ENCODE measurements at regions not wholly inside any gene's neighbourhood (a gene's known extent, or its start where the extent isn't known, plus 50 kb on each side); places are given as distances from the start of the nearest gene placed in this dataset.

- DNase-seq (ENCODE audit: low read depth): no peak
These were observed 264.9 kb upstream of the FMN2 start for GRCh38 chr1:239826736-239827135.

DNA sequence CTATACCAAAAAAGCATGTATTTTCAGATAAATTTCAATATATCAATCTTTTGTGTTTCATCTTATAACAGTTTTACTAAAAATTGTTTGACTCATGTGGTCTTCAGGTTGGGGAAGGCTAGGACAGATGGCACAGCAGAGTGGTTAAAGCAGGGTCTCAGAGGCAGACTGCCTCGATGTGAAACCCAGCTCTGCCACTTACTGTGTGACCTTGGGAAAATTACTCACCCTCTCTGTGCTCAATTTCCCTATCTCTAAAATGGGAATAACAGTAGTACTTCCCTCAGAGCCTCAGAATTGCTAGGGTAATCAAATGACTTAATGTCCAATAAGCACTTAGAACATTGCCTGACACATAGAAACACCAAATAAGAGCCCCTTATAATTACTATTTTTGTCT, 262.1 kb upstream of the FMN2 start:
- DNase-seq (ENCODE audit: low read depth): no peak

- DNase-seq (ENCODE audit: low read depth): no peak
These were observed 259.9 kb upstream of the FMN2 start for GRCh38 chr1:239831577-239832355.

GRCh38 chr1:239833723-239834122, 258.0 kb upstream of the FMN2 start:
- no peak for DNase-seq (ENCODE audit: low read depth)

DNA sequence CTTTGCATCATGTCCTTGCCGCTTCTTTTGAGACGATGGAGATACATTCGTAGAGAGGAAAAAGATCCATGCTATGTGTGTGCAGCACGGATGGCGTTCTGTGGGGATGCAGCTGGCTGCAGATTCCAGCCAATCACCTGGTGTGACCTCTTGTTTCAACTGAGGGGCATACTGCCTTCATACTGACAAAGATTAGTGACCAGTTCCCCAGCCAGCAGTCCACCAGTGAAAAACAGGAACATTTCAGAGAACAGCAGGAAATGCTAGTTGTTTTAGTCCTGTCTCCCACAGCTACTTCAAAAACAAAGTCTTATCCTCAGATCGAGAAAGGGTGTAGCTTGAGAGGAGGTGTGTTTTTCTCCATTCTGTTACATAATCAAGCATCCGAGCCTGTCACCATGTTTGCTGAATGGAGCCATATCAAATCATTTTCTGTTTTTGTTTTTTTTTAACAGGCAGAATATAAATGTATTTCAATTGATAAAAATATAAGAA, 255.7 kb upstream of the FMN2 start:
- DNase-seq (ENCODE audit: low read depth): no peak

- no peak for DNase-seq (ENCODE audit: low read depth)
These were observed 251.3 kb upstream of the FMN2 start for GRCh38 chr1:239840336-239840735.

DNA sequence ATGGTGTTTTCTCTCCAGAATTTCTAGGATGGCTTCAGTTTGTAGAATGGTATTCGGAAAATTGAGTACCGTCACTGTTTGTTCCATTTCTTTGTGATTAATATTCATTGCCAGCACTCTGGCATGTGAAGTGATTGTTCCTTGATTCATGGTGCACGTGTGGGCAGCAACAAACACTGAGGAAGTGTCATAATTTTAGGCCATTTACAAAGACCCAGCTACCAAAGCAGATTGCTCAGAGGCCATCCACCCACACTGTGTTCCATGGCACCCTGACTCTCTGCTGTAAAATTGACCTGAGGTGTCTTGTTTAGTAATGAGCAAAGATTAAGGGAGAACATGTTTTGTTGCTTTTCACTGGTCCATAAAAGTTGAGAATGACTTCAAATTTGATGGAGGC, 250.9 kb upstream of the FMN2 start:
- no peak for DNase-seq (ENCODE audit: low read depth)

DNA sequence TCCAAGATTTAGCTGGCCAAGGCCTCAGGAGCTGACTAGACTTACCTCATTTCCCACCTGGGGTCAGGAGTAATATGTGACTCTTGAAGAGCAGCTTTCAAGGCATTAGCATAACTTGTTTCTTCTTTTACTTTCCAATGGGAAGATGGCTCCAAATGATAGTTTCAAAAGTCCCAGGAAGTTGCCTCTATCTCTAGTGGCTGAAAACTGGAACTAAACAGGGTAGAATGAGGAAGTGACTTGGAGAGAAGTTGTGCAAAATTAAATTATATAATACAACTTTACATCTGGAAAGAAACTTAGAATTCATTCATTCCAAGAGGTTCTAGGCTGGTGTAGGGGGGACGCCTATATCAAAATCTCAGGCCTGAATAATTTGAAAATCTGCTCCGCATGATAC, 250.1 kb upstream of the FMN2 start:
- DNase-seq (ENCODE audit: low read depth): no peak

- DNase-seq (ENCODE audit: low read depth): no peak
These were observed 248.1 kb upstream of the FMN2 start for GRCh38 chr1:239843541-239843940.

DNA sequence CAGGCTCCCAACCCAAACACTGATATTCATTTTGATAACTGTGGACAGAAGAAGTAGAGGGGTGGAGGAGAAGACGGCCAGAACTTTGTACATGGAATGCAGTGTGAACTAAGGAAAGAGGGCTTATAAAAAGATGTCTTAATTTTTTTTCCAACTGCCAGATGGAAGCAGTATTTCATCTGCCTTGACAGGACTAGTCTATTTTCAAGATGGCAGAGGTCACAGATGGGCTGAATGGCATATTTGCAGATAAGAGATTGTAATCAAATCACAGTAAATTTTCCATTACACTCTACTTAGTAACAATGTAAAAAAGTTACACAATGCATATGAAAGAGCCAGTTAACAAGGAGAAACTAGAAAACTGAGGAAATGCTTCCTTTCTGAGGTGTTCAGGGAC, 246.8 kb upstream of the FMN2 start:
- DNase-seq (ENCODE audit: low read depth): no peak

- no peak for DNase-seq (ENCODE audit: low read depth)
These were observed 236.8 kb upstream of the FMN2 start for GRCh38 chr1:239854922-239855321.

GRCh38 chr1:239856067-239856466, 235.6 kb upstream of the FMN2 start:
- DNase-seq (ENCODE audit: low read depth): no peak

GRCh38 chr1:239856924-239857323, 234.8 kb upstream of the FMN2 start:
- DNase-seq (ENCODE audit: low read depth): no peak

DNA sequence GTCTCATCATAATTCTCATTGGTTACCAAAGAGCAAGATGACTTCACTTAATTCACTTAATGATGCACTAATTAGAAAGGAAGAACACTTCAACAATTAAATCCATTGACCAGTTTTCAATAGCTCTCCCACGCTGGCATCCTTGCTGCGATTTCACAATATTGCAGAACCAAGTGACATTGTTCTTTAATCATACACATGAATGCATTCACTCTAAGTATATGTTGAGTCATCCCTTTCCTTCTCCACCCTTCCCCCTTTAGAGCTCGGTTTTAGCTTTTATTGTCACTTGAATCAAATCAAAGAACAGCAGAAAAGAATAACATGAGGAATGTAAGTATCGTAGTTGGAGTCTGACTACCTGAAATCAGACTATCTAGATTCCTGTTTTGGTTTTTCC, 233.6 kb upstream of the FMN2 start:
- no peak for DNase-seq (ENCODE audit: low read depth)

- no peak for DNase-seq (ENCODE audit: low read depth)
These were observed 233.2 kb upstream of the FMN2 start for GRCh38 chr1:239858529-239858928.

- no peak for DNase-seq (ENCODE audit: low read depth)
These were observed 229.7 kb upstream of the FMN2 start for GRCh38 chr1:239861985-239862384.

DNA sequence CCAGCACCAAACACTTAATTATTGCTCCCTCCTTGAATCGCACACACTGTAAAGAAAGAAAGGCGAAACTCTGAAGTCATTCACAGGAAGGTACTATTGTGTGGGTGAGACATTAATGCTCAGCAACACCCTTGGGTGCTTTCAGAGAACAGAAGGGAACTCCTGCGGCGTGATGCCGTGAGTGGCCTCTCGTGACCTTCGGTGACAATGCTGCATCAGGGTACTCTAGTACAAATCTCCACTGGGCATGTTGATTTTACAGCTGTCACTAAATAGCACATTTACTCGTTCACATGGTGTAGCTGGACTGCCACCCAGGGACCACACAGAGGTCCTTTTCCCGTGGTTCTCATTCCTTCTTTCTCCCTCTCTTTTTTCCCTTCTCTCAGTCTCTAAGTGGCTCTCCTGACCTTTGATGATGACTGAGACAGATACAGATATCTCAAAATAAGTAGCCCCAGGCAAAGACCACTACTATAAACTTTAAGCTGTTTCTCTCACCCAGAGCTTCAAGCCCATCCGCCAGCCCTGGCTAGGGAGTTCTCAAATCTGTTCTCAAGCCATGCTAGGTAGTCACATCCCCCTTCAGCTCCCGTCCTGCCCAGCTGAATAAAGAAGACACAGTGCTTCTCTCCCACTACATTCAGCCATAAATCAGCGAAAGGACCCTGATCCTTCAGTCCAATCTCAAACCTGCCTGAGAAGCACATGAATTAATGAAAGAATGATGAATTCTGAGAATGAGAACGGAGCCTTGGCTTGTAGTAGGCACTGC, 223.4 kb upstream of the FMN2 start:
- no peak for DNase-seq (ENCODE audit: low read depth)

- no peak for DNase-seq (ENCODE audit: low read depth)
These were observed 221.5 kb upstream of the FMN2 start for GRCh38 chr1:239870194-239870593.

- DNase-seq (ENCODE audit: low read depth): no peak
These were observed 219.1 kb upstream of the FMN2 start for GRCh38 chr1:239872626-239873025.

DNA sequence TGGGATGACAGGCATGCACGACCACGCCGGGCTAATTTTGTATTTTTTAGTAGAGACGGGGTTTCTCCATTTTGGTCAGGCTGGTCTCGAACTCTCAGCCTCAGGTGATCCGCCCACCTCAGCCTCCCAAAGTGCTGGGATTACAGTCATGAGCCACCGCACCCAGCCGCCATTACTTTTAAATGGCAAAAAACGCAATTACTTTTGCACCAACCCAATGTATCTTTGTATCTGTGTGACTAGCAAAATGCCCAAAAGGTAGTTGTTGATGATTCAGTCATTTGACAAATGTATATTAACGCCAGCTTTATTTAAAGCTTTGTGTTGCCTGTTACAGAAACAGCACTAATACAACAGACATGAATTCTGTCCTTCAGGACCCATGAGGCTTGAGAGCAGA, 216.9 kb upstream of the FMN2 start:
- no peak for DNase-seq (ENCODE audit: low read depth)

GRCh38 chr1:239879321-239880170, 212.1 kb upstream of the FMN2 start:
- no peak for DNase-seq (ENCODE audit: low read depth)

GRCh38 chr1:239882967-239883366, 208.7 kb upstream of the FMN2 start:
- DNase-seq (ENCODE audit: low read depth): no peak

DNA sequence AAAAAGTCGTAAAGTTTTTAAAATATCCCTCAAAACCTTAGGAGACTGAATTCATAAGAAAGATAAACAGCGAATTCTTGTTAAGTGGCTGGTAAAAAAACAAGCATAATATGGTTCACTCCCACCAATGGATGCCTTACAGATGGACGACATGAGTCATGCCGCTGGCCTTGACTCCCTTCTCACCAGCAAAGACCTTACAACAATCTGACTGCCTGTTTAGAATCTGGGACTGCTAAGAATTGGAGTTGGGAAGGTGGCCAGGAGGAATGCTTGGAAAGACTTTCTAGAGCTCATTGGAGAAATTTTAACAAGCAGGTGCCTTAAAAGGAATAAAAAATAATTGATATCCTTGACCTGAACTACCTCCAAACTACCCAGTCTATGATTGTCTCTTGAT, 206.9 kb upstream of the FMN2 start:
- DNase-seq (ENCODE audit: low read depth): no peak
